ENCODE measurements at regions not wholly inside any gene's neighbourhood (a gene's known extent, or its start where the extent isn't known, plus 50 kb on each side); places are given as distances from the start of the nearest gene placed in this dataset.

DNA sequence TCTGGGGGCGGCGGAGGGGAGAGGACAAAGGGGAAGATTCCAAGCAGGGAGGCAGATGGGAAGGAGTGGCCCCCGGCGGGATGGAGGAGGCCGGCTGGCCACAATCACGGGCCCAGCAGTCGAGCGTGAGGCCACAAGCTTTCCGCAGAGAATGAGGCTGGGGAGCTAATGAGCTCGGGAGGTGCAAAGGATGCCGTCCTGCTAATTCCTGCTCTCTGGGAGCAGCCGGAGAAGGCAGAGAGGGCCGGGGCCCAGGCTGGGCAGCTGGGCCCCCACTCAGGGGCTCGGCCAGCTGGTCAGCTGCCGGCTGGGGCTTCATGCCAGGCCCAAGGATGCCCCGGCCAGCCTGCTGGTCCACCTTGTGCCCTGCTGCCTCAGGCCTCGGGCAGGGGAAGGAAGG lies 98.1 kb upstream of the LHX5 start:
- H3K27ac ChIP-seq (ENCODE audit: low read depth, low read length) = no peak overlapping the region
- no peaks in the 10 kb centered on the region for H3K9me3 ChIP-seq (ENCODE audit: control insufficient read depth, insufficient read depth, low read length)
- no peak overlapping the region for H3K9ac ChIP-seq (ENCODE audit: low read depth, low read length)
- no peaks in the 10 kb centered on the region for H3K36me3 ChIP-seq (ENCODE audit: control insufficient read depth, insufficient read depth, low read length)
- no peaks in the 10 kb centered on the region for H3K27me3 ChIP-seq (ENCODE audit: control insufficient read depth, insufficient read depth, low read length)
- H3K4me3 ChIP-seq (ENCODE audit: low read depth, low read length) = no peak overlapping the region
- H3K4me1 ChIP-seq (ENCODE audit: control insufficient read depth, insufficient read depth, low read length) = no peaks in the 10 kb centered on the region; the same call in 1 of the 2 replicates

DNA sequence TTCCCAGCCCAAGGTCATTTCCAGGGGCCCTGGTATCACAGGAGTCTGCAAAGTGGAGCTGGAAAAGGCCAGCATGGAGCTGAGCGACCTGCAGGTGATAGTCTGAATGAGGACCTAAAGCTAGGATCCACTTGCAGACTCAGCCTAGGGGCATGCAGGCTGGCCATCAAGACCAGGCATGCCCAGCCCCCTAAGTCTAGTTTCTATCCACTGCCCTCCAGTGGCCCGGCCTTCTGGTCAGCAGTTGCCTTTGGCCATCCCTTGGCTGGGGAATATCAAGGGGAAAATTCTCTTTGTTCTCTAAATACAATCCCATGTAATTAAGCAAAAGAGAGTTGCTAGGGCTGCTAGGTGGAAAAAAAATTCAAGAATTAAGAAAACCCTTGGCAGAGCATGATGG lies 96.3 kb upstream of the LHX5 start:
- Histone ChIP-seq H3K9me3 (ENCODE audit: control insufficient read depth, insufficient read depth, low read length) (no peaks in the 10 kb centered on the region), H3K4me3 (ENCODE audit: low read depth, low read length) (no peak overlapping the region), H3K27me3 (ENCODE audit: control insufficient read depth, insufficient read depth, low read length) (no peaks in the 10 kb centered on the region), H3K9ac (ENCODE audit: low read depth, low read length) (no peak overlapping the region), H3K4me1 (ENCODE audit: control insufficient read depth, insufficient read depth, low read length) (no peaks in the 10 kb centered on the region; the same call in 1 of the 2 replicates), H3K27ac (ENCODE audit: low read depth, low read length) (no peak overlapping the region), H3K36me3 (ENCODE audit: control insufficient read depth, insufficient read depth, low read length) (no peaks in the 10 kb centered on the region)

DNA sequence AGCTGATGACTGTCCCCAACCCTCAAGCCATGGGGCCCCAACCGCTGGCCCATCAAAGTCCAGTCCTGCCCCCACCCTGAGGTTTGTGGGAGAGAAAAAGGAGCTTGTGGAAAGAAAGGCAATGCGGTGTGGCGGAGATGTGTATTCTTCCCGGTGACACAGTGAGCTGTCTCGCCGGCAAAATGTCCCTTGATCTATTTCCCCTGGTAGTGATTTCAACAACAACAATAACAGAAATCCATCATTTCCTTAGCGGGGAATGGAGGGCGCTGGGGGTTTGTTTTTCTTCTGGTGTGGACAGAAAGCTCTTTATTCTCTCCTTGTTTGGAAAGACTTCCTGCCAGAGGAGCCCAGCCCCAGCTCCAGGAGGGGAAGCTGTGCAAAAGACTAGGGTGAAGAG lies 93.7 kb upstream of the LHX5 start:
- Histone ChIP-seq H3K27ac (ENCODE audit: low read depth, low read length) (no peak overlapping the region), H3K9me3 (ENCODE audit: control insufficient read depth, insufficient read depth, low read length) (no peaks in the 10 kb centered on the region), H3K4me3 (ENCODE audit: low read depth, low read length) (no peak overlapping the region), H3K4me1 (ENCODE audit: control insufficient read depth, insufficient read depth, low read length) (no peaks in the 10 kb centered on the region; the same call in 1 of the 2 replicates), H3K36me3 (ENCODE audit: control insufficient read depth, insufficient read depth, low read length) (no peaks in the 10 kb centered on the region), H3K9ac (ENCODE audit: low read depth, low read length) (no peak overlapping the region), H3K27me3 (ENCODE audit: control insufficient read depth, insufficient read depth, low read length) (no peaks in the 10 kb centered on the region)

DNA sequence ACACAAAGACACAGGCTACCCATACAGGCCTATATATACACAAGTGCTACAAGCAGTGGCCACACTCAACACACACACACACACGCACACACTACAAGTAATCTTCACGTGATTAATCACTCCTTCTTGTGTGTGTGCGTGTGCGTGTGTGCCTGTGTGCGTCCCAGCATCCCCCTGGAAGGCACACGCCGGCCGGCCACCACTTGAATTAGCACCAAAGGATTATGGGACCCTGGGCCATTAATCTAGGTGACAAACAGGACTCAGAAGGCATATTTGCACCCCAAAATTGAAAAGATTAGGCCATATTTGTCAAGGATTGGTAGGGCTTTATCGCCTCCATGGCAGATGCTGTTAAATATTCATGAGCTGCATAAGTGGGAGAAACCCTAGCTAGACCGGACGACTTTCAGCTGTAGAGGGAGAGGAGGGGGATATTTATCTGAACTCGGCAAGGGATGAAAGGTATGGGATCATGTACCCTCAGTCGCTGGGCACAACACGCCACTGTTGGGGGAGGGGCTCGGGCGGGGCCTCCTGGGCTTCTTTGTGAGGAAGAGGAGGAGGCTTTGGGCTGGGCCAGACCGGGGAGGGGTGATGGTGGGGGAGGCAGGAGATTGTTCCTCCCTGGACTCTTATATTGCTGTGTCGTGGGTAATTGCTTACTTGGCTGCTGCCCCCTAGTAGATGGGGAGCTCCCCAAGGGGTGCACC lies 89.6 kb upstream of the LHX5 start:
- no peak overlapping the region for H3K27ac ChIP-seq (ENCODE audit: low read depth, low read length)
- H3K27me3 ChIP-seq (ENCODE audit: control insufficient read depth, insufficient read depth, low read length) = no peaks in the 10 kb centered on the region
- H3K9ac ChIP-seq (ENCODE audit: low read depth, low read length) = no peak overlapping the region
- H3K4me3 ChIP-seq (ENCODE audit: low read depth, low read length) = no peak overlapping the region
- H3K36me3 ChIP-seq (ENCODE audit: control insufficient read depth, insufficient read depth, low read length) = no peaks in the 10 kb centered on the region
- H3K4me1 ChIP-seq (ENCODE audit: control insufficient read depth, insufficient read depth, low read length) = no peaks in the 10 kb centered on the region; the same call in 1 of the 2 replicates
- H3K9me3 ChIP-seq (ENCODE audit: control insufficient read depth, insufficient read depth, low read length) = no peaks in the 10 kb centered on the region

DNA sequence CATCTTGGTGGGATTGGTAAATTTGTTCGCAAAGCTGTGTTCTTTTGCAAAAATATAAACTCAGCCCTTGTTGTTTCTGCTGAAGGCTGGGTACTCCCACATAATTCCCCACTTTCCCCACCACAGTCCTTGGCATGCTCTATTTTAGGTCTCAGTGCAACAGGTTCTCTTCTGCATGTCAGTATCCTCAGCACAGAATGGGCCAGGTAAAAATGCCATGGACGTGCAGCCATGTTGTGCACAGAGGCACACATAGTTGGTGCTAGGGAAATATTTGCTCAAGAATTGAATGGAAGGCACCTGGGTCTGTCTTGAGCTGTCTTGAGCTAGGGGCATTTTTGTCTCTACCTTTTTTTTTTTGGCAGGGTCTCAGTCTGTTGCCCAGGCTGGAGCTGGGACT lies 87.8 kb upstream of the LHX5 start:
- Histone ChIP-seq H3K9ac (ENCODE audit: low read depth, low read length) (no peak overlapping the region), H3K9me3 (ENCODE audit: control insufficient read depth, insufficient read depth, low read length) (no peaks in the 10 kb centered on the region), H3K4me1 (ENCODE audit: control insufficient read depth, insufficient read depth, low read length) (no peaks in the 10 kb centered on the region), H3K36me3 (ENCODE audit: control insufficient read depth, insufficient read depth, low read length) (no peaks in the 10 kb centered on the region), H3K27me3 (ENCODE audit: control insufficient read depth, insufficient read depth, low read length) (no peaks in the 10 kb centered on the region), H3K27ac (ENCODE audit: low read depth, low read length) (no peak overlapping the region), H3K4me3 (ENCODE audit: low read depth, low read length) (no peak overlapping the region)

- H3K9ac ChIP-seq (ENCODE audit: low read depth, low read length) = no peak overlapping the region
- no peak overlapping the region for H3K27ac ChIP-seq (ENCODE audit: low read depth, low read length)
- H3K36me3 ChIP-seq (ENCODE audit: control insufficient read depth, insufficient read depth, low read length) = no peaks in the 10 kb centered on the region
- no peak overlapping the region for H3K4me3 ChIP-seq (ENCODE audit: low read depth, low read length)
- no peaks in the 10 kb centered on the region for H3K9me3 ChIP-seq (ENCODE audit: control insufficient read depth, insufficient read depth, low read length)
- no peaks in the 10 kb centered on the region for H3K4me1 ChIP-seq (ENCODE audit: control insufficient read depth, insufficient read depth, low read length)
- no peaks in the 10 kb centered on the region for H3K27me3 ChIP-seq (ENCODE audit: control insufficient read depth, insufficient read depth, low read length)
Measured at GRCh38 chr12:113555226-113555625, 83.6 kb upstream of the LHX5 start.

DNA sequence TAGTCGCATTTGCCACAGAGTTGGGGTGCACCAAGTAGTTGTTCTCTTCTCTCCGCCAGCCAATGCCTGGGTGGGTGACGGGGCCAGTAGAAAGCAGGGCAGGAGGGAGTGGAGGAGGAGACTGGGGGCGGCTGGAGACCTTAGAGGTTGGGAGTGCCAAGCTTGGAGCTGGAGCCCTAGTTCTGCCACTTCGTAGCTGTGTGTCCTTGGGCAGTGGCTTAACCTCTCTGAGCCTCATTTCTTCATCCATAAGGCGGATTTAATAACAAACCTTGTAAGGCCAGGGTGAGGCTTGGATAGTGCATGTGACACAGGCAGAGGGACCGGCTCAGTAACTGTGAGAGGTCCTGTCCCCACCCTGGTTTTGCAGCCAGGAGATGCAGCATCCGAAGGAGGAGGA lies 81.1 kb upstream of the LHX5 start:
- Histone ChIP-seq H3K4me1 (ENCODE audit: control insufficient read depth, insufficient read depth, low read length) (no peaks in the 10 kb centered on the region), H3K27ac (ENCODE audit: low read depth, low read length) (no peak overlapping the region), H3K4me3 (ENCODE audit: low read depth, low read length) (no peak overlapping the region), H3K9me3 (ENCODE audit: control insufficient read depth, insufficient read depth, low read length) (no peaks in the 10 kb centered on the region), H3K27me3 (ENCODE audit: control insufficient read depth, insufficient read depth, low read length) (no peaks in the 10 kb centered on the region), H3K9ac (ENCODE audit: low read depth, low read length) (no peak overlapping the region), H3K36me3 (ENCODE audit: control insufficient read depth, insufficient read depth, low read length) (no peaks in the 10 kb centered on the region)

DNA sequence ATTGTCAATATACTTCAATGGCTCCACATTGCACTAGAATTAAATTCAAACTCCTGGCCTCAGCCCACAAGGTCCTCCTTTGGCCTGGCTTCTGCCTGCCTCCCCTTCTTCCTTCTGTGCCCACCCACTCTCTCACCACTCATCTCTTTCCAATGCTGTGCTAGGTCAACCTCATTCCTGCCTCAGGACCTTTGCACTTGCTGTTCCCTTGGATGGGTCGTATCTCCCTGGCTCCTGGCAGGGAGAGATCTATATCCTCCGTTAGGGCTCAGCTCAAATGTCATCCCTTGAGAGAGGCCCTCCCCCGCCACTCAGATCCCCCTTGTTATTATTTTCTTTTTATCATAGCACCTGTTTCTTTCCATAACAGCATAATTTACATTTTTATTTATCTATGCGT lies 79.9 kb upstream of the LHX5 start:
- no peaks in the 10 kb centered on the region for H3K27me3 ChIP-seq (ENCODE audit: control insufficient read depth, insufficient read depth, low read length)
- H3K9ac ChIP-seq (ENCODE audit: low read depth, low read length) = no peak overlapping the region
- no peaks in the 10 kb centered on the region for H3K4me1 ChIP-seq (ENCODE audit: control insufficient read depth, insufficient read depth, low read length)
- no peaks in the 10 kb centered on the region for H3K9me3 ChIP-seq (ENCODE audit: control insufficient read depth, insufficient read depth, low read length)
- H3K4me3 ChIP-seq (ENCODE audit: low read depth, low read length) = no peak overlapping the region
- no peak overlapping the region for H3K27ac ChIP-seq (ENCODE audit: low read depth, low read length)
- no peaks in the 10 kb centered on the region for H3K36me3 ChIP-seq (ENCODE audit: control insufficient read depth, insufficient read depth, low read length)

GRCh38 chr12:113548467-113548866 lies 76.8 kb upstream of the LHX5 start:
- no peak overlapping the region for H3K9ac ChIP-seq (ENCODE audit: low read depth, low read length)
- H3K9me3 ChIP-seq (ENCODE audit: control insufficient read depth, insufficient read depth, low read length) = no peaks in the 10 kb centered on the region
- no peak overlapping the region for H3K4me3 ChIP-seq (ENCODE audit: low read depth, low read length)
- H3K36me3 ChIP-seq (ENCODE audit: control insufficient read depth, insufficient read depth, low read length) = no peaks in the 10 kb centered on the region
- H3K27ac ChIP-seq (ENCODE audit: low read depth, low read length) = no peak overlapping the region
- H3K4me1 ChIP-seq (ENCODE audit: control insufficient read depth, insufficient read depth, low read length) = no peaks in the 10 kb centered on the region
- H3K27me3 ChIP-seq (ENCODE audit: control insufficient read depth, insufficient read depth, low read length) = no peaks in the 10 kb centered on the region

DNA sequence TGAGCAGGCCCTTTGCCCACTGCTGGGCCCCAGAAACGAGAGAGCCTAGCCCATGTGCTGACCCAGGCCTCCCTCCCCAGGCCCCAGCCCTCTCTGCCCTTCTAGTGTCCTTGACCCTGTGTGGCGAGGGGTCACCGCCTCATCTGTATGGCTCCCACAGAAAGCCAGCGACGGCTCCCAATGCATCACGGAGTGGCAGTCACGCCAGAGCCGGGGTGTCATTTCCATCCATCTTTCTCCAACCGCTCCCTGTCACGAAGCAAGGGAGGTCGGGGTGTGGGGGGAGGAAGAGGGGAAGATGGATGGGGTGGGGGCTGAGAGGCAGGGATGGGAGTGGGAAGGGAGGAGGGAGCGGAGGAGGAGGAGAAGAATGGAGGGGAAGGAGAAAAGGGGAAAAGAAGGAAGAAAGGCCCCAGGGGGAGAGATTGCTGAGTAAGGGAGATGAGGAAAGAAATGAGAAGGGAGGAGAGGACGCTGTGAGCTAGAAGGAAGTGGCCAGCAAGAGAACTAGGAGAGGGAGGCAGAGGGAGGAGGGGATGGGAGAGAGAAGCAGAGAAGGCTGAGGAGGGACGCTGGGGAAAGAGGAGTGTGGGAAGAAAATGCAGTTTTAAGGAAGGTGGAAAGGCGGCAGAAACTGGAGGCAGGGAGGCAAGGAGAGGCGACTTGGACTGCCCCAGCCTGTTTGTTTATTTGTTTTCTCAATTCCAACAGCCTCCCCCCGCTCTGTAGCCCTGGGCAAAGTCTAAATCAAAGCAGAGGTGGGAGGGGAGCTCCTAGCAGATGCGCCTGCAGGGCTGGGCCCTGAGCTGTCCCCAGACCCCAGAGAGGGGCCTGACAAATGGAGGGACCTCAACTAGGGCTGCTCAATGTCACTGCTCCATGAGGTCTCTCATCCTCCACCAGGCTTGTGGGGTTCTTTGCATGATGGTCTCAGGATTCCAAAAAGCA lies 75.5 kb upstream of the LHX5 start:
- H3K9ac ChIP-seq (ENCODE audit: low read depth, low read length) = no peak overlapping the region
- H3K36me3 ChIP-seq (ENCODE audit: control insufficient read depth, insufficient read depth, low read length) = no peaks in the 10 kb centered on the region

DNA sequence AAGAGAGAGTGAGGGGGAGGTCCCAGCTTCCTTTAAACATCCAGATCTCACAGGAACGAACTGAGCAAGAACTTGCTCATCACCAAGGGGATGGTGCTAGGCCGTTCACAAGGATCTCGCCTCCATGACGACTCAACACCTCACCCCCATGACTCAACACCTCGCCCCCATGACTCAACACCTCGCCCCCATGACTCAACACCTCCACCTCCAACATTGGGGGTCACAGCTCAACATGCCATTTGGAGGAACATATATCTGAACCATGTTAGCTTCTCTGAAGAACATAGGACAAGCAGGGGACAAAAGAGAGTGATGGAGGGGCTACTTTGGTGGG lies 66.0 kb upstream of the LHX5 start:
- H3K27ac ChIP-seq (ENCODE audit: low read depth, low read length) = no peak overlapping the region
- no peak overlapping the region for H3K9ac ChIP-seq (ENCODE audit: low read depth, low read length)
- H3K4me1 ChIP-seq (ENCODE audit: control insufficient read depth, insufficient read depth, low read length) = no peaks in the 10 kb centered on the region; the same call in 1 of the 2 replicates
- no peak overlapping the region for H3K4me3 ChIP-seq (ENCODE audit: low read depth, low read length)
- no peaks in the 10 kb centered on the region for H3K9me3 ChIP-seq (ENCODE audit: control insufficient read depth, insufficient read depth, low read length)
- H3K36me3 ChIP-seq (ENCODE audit: control insufficient read depth, insufficient read depth, low read length) = no peaks in the 10 kb centered on the region
- no peaks in the 10 kb centered on the region; the same call in 1 of the 2 replicates for H3K27me3 ChIP-seq (ENCODE audit: control insufficient read depth, insufficient read depth, low read length)

More for the DNA sequence above, 75.5 kb upstream of the LHX5 start:
- Histone ChIP-seq H3K27ac (ENCODE audit: low read depth, low read length) (no peak overlapping the region), H3K4me1 (ENCODE audit: control insufficient read depth, insufficient read depth, low read length) (no peaks in the 10 kb centered on the region; the same call in 1 of the 2 replicates), H3K27me3 (ENCODE audit: control insufficient read depth, insufficient read depth, low read length) (no peaks in the 10 kb centered on the region), H3K9me3 (ENCODE audit: control insufficient read depth, insufficient read depth, low read length) (no peaks in the 10 kb centered on the region), H3K4me3 (ENCODE audit: low read depth, low read length) (no peak overlapping the region)

Data from HUES48 (cell line).